GM18499 (cell line): ENCODE measurements at regions not wholly inside any gene's neighbourhood (a gene's known extent, or its start where the extent isn't known, plus 50 kb on each side); places are given as distances from the start of the nearest gene placed in this dataset.

Experiments used
- ATAC-seq: cut with Tn5 transposase; IDR thresholded peaks from one replicate; pipeline ENCODE4 v1.9.1; 2021; ENCODE audit warnings: moderate number of reproducible peaks; ENCODE audit not compliant: insufficient read depth, unreplicated experiment

DNA sequence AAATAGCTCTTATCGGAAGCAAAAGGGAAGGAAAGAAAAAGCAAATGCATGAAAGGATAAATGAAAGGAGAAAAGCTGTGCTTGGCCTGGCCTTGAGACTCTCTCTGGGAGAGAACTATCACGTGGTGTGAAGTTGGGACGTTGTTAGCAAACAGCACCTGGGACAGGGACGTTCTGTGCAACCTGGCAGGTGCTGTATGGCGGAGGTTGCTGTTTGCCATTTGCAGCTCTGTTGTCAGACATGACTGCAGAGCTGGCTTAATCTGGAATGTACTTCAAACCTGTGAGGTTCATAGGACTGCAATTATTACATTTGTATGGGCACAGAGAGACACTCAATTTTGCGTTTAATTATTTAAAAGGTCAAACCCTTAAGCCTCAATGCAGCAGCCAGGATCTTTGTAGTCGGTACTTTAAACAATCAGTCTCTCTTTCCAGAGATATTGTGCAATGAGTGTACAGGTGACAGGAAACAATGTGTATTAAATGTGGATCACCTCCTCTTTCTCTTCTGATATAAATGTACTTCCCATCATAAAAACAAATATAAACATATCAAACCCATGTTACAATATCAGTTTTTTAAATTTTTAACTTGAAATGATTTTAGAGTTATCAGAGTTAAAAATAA is 800.5 kb upstream of the KCND2 start:
- ATAC-seq: no peak

DNA sequence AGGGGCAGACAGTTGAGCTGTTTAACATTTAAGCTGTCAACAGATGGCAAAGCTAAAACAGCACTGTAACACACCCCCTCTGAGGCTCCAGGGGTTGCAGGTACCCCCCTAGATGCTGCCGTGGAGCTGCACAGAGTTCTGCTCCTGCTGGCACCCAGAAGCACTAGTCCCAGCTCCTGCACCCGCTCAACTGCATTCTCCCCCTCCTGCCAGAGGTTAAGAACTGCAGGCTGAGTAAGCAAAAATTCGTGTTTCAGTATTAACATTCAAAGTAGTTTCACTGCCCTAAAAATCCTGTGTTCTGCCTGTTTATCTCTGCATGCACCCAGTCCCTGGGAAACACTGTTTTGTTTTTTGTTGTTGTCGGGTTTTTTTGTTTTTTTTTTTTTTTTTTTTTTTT is 790.8 kb upstream of the KCND2 start:
- ATAC-seq: peak; percentile 98

DNA sequence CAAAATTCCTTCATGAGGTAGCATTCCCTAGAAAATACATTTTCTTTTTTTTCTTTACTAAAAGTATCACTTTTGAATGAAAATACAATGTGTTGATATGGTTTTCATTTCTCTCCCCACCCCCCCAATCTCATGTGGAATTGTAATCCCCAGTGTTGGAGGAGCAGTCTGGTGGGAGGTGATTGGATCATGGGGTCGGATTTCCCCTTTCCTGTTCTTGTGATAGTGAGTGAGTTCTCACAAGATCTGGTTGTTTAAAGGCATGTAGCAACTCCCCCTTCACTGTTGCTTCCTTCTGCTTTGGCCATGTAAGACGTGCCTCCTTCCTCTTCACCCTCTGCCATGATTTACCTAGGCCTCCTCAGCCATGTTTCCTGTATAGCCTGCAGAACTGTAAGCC is 790.3 kb upstream of the KCND2 start:
- ATAC-seq: no peak

DNA sequence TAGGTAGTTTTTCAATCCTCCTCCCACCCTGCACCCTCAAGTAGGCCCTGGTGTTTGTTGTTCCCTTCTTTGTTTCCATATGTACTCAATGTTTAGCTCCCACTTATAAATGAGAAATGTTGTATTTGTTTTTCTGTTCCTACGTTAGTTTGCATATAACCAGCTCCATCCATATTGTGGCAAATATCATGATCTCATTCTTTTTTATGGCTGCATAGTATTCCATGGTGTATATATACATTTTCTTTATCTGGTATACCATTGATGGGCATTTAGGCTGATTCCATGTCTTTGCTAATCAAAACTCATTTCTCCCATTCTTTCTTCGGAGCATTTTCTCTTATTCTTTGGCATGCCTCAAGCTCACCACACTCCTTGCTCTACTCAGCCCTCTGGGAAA is 789.6 kb upstream of the KCND2 start:
- no peak for ATAC-seq

DNA sequence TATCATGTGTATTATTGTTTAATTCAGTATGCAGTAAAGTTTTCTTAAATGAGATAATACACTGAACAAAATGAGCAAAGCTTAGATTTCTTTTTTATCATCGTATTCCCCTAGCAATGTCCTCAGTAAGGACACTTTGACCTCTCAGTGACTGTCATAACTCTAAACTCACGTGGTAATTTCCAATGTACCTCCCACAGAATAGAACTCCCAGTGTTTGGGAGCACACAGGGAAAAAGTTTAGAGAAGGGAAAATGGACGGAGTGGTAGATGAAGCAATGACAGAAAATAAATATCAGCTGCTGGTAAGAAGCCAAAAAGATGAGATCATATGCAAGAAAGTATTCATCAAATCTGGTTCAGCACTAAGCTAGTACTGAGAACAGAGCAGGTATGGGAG is 758.6 kb upstream of the KCND2 start:
- ATAC-seq: no peak

DNA sequence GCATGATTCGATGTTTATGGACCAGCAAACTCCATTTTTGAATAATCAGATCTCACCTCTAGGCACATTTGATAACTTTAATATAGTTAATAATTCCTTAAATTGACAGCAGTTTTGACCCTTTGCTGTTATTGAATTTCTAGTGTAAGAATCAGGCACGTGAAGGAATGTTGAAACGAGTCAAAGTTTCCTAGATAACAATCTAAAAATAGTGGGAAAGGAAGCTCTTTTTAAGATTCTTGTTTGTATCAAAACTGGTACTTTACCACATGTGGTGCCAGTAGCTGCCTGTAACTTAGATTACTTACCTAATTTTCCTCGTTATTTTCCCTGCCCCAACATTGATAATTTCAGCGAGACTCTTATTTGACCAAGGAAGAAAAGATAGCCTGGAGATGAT is 757.8 kb upstream of the KCND2 start:
- ATAC-seq: no peak

DNA sequence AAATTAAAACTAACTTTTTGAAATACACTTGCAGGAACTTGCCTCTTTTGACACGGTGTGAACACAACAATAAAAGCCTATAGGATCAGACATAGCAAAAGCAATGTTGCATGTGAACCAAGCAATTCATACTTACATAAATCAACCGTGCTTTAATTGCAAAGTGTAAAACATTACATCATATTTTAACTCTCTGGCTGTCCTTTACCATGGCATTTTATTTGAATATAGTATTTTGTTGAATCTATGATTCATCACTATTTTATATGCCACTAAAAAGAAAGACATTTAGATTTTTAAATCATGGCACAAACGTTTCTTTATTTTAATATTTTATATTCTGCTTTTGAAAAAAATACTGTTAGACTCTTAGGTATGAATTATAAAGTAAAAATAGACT is 757.0 kb upstream of the KCND2 start:
- no peak for ATAC-seq

DNA sequence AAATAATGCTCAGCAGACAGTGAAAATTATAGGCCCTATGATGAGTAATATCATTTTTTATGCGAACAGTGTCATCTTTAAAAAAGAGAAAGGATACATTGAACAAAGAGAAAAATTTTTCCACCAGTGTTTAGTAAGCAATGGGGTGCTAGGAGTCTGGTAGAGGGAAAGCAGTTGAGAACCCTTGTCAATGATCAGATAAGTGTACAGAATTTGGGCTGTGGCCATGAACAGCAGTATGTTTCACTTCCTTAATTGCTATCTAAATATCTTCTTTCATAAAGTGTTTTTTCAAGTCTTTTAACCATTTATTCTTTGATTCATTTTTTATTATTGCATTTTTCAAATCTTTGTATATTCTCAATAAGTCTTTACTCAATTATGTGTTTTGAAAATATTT is 750.7 kb upstream of the KCND2 start:
- ATAC-seq: no peak

DNA sequence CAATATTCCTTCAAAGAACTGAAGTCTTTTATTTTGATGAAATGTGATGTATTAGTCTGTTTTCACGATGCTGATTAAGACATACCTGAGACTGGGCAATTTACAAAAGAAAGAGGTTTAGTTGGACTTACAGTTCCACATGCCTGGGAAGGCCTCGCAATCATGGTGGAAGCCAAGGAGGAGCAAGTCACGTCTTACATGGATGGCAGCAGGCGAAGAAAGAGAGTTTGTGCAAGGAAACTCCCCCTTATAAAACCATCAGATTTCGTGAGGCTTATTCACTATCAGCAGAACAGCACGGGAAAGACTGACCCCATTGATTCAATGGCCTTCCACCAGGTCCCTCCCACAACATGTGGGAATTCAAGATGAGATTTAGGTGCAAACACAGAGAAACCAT is 750.3 kb upstream of the KCND2 start:
- no peak for ATAC-seq

DNA sequence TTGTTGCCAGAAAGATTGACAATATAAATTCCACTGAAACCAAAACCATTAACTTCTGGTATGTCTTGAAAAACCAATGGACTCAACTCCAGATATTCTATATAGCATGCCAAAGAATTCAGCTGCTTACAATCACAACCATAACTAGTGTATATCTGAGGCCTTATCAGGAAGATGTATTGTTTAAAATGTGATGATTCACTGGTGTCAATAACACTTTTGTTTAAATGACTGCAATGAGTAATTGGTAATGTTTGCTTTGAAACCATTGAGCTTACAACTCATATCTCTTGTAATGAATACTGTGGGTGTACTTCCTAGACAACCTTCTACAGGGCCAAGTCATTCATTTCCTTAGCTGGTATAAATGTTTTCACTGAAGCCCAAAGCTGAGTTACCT is 727.9 kb upstream of the KCND2 start:
- ATAC-seq: no peak

DNA sequence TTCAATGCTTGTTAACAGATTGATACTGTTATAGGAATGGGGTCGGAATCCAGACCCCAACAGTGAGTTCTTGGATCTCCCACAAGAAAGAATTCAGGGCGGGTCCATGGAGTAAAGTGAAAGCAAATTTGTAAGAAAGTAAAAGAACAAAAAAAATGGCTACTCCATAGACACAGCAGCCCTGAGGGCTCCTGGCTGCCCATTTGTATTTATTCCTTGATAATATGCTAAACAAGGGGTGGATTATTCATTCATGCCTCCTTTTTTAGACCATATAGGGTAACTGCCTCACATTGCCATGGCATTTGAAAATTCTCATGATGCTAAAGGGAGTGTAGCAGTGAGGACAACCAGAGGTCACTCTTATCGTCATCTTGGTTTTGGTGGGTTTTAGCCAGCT is 717.2 kb upstream of the KCND2 start:
- ATAC-seq: no peak

DNA sequence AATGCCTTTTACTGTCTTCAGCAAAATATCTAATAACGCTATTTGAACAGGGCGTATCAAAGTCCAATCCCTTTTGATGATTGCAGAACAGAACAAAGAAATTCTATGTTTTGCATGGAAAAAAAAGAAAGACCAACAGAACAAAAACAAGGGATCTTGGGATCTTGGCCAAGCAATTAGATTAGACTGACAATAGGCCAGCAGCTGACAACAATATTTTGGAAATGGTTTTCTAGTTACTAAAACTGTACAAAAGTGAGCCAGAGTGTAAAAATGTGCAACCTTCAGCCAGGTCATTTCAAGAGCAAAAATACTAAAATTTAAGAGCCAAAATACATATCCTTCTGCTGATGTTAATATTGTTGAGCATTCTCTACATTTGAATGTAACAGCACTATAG is 716.5 kb upstream of the KCND2 start:
- ATAC-seq: no peak

DNA sequence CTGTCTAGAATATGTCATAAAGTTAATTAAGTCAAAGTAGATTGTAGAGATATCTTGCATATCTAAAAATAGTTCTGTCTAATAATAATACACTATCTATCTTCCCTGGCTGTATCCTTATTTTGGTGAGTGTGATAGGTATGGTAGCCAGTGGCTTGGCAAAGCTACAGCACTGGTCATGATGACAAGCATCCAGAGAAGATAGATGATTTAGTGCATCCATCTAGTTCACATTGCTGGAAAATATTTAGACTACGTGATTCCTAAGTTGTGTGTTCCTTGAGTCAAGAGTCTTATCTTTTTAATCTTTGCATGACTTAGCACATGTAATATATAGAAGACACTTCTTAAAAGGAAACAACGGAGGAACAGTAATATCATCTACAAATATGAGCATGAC is 711.2 kb upstream of the KCND2 start:
- ATAC-seq: no peak

DNA sequence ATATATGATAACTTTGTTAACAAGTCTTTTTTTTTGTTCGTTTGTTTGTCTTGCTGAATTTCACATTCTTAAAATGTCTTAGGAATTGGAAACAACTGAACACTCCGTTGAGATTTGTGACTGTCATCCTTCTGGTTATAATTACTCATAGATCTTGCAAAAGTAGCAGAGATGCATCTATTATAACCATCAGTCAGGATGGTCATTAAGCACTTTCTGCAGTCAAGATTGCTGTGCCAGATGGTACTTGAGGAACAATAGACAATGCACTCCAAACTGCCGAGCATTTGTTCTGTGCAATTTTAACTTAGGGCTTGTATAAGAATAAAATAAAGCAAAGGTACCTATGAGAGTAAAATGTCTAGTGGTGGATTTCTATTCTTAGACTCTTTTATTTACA is 710.1 kb upstream of the KCND2 start:
- no peak for ATAC-seq

DNA sequence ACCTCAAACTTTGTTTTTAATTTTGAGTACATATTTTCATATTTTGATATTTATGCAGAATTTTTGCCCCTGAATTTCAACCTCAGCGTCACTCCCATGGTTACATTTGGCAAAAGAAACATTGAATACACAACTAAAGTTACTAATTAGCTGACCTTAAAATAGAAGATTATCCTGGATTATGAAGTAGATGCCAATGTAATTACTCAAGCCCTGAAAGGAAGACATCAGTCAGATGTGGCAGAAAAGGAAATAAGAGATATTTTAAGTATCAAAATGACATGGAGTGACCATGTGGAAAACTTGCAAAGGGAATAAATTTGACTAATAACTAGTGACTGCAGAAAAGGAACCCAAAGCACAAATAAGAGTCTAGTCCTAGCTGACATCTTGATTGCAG is 701.3 kb upstream of the KCND2 start:
- ATAC-seq: no peak

DNA sequence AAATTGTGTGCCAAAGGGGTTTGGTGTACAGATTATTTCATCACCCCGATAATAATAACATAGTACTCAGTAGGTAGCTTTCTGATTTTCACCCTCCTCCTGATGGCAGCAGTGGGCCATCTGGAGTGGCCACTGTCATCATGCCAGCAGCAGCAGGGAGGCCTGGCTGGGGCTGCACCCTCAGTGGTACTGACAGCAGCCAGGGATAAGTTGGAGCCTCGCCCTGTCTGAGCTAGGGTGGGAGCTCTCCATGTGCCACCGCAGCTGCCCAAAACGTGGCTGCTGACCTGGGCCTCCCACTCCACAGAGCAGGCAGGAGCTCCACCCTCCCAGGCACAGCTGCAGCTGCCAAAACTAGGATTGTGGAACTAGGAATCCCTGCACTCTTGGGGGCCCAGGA is 700.8 kb upstream of the KCND2 start:
- no peak for ATAC-seq

DNA sequence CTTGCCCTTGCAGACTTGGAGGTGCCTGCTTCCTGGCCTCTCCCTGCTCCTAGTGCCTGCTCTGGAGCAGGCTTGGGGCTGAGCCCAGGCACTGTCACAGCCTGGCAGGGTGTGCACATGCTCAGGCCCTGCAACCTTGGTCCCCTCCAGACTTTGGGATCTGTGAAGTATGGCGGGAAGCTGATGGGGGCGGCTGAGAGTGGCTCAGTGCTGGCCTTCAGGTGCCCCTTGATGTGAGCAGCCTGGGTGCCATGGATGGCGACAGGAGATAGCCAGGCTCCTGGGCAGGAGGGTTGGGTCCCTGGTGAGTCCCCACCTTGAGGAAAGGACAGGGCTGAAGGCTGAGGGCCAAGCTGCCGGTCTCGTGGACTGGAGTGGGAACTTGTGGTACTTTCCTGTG is 700.4 kb upstream of the KCND2 start:
- ATAC-seq: no peak

DNA sequence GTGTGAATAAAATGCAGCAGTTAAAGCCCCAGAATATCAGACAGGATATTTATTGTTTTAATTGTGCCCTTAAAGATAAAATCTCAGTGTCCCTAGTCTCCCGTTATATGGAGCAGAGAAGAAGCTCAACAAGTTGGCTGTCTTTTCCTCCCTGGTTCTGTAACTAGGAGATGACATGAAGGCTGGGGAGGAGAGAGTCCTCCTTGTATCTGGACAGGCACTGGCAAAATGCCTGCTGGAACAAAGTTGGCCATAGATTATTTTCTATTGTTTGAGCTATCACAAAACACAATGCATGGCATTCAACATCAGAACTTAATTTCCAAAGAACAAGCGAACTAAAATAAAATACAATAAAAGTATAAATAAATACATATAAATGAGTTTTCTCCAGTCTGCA is 694.9 kb upstream of the KCND2 start:
- no peak for ATAC-seq

DNA sequence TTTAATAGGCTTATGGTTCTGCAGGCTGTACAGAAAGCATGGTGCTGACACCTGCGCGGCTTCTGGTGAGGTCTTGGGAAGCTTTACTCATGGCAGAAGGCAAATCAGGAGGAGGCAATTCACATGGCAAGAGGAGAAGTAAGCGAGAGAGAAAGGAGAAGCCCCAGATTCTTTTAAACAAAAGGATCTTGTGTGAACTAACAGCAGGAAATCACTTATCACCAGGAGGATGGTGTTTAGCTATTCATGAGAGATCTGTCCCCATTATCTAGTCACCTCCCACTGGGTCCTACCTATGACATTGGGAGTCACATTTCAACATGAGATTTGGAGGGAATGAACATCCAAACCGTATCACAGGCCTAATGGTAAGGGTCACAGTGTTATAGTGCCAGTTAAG is 678.0 kb upstream of the KCND2 start:
- ATAC-seq: no peak

DNA sequence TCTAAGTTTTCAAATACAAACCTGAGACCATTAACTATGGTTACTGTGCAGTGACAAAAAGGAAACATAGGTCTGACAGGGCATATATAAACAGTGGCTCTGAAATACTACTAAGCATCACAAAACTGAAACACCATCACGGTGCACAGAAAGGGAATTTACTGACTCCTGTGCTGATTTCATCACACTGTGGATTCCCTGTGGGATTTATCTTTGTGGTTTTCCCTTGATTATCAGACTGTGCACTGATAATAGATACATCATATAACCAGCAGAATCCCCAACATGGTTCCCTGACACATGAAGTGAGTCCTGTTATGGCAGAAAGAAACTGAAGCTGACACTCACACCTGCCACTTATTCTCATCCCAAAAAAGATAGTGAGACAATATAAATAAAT is 676.3 kb upstream of the KCND2 start:
- no peak for ATAC-seq

DNA sequence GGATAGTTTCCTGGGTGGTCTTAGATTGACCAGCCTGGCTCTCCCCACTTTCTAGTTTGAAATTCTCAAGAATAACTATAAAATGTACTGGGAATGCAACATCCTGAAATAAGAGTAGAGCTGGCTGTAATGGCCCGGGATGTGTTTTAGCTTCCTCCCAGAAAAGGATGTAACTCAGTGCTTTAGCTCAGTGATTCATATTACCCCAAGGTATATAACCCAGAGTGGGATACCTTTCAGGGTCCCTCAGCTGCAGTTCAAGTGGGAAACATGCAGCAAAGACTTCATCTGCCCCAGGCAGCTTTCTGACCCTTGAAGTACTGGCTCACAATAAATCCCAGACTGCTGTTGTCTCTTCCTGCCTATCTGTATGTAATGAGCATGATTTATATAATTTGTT is 666.7 kb upstream of the KCND2 start:
- ATAC-seq: no peak

DNA sequence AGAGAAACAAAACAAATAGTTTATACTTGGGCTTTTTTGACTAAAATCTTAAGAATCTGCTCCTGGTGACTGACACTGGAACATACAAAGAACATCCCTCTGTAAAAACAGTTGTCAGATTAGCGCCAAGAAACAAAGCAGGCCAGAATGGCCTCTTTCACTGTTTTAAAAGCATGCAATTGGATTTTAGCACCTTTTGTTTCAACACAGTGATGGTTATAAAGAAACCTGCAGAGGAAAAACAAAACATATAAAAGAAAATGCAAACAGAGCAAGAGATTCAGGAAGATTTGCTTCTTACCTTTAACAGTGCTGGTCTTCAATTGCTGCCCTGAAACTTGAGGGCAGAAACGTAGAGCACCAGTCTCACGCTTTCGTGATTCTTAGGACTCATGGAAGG is 652.2 kb upstream of the KCND2 start:
- ATAC-seq: no peak

DNA sequence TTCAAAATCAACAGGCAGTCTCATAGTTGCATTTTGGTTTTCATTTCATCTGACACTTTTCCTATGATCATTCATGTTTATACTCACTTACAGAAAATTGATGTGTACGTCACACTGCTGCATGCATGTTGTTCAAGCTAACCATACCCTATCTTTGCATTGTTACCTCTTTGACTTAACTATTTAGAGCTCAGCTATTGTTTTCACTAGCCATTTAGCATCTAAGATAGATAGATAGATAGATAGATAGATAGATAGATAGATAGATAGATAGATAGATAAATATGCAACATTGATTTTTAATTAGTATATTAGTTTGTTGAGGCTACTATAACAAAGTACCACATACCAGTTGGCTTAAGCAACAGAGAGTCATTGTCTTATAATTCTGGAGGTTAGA is 649.5 kb upstream of the KCND2 start:
- ATAC-seq: no peak
